ENCODE measurements at regions not wholly inside any gene's neighbourhood (a gene's known extent, or its start where the extent isn't known, plus 50 kb on each side); places are given as distances from the start of the nearest gene placed in this dataset.
"Not testable (repeated sequence)": the region's sequence is repeated elsewhere in the genome, so short reads cannot be mapped to it uniquely, and the experiment has no call there.

DNA sequence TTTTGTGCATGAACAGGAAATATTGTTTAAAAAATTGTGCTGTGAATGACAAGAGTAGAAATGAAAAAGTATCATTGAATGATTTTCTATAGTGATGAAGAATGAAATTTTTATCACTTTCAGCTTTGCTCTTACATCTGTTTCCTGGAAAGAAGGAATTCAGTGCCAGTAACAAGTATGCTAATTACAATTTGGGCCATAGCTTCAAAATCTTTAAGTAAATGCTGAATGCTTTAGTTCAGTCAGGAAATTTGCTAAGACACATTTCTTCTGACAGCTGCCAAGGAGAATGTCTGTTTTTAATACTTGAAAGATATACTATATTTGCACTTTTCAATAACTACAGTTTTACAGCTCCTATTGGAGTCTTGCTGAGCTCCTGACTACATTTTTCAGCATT is 203.7 kb upstream of the RSPO3 start:
- no peak for DNase-seq

DNA sequence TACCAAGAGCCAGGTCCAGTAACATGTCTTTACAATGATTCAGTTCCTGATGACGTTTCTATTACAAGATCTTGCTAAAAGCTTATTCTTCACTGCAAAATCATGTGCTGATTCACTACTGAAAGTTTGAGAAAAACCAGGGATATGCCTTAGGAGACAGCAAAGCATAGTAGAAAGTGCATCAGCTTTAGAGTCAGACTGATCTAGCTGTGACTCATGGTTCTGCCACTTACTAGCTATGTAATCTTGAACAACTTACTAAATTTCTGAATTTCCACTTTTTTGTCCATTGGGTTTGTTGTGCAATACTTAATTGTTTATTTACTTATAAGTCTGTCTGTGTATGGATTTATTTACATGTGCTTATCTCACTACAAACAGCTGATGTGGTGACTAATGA is 198.5 kb upstream of the RSPO3 start:
- no peak for DNase-seq

DNA sequence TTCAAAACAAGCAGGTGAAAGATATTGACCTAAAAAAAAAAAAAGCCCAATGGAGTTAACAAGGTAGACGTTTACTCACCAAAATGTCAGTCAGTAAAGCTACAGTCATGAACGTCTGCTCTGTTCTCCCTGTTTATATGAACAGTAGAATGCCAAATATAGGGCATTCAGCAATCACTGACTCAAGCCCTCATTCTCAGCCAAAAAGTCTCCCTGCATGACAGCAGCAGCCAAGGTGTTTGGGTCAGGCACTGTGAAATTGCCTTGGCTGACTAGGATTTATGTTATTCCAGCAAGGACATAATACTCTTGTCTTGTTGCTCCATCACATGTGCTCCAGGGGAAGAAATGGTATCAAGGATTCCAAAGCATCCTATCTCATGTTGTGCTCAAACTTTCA is 194.7 kb upstream of the RSPO3 start:
- no peak for DNase-seq

DNA sequence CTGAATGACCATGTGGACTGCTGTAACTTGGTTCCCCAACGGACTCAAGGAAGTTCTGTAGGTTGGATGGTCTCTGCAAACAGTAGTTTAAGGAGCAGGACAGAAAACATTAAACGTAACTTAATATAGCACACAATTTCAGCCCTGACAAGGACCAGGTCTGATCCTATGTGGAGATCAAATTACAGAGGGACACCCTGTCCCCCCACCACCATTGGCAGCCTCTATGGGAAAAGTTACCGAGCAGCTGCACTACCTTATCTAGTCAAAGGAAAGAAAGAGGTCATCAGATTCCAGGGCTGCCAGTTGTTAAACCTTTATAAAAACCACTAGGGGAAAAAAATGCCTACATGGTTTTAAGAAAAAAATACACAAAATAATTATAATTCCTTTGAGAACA is 191.5 kb upstream of the RSPO3 start:
- no peak for DNase-seq

DNA sequence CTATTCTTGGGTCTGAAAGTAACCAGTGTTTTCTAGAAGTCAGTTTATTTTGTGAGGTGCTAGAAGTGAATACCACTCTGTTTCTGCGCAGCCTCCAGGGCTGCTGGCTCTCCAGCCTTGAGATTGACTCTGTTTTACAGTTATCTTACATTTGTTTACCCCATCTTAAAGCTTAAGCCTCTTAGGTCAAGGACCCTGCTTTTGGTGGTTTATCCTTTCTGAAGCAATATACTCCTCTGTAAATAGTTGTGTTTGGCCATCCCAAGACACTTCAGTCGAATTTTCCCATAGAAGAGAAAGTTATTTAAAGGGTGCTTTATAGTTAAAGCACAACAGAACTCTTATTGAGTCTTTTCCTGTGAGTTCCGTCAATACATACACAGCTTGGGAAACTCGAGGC is 190.6 kb upstream of the RSPO3 start:
- no peak for DNase-seq

DNA sequence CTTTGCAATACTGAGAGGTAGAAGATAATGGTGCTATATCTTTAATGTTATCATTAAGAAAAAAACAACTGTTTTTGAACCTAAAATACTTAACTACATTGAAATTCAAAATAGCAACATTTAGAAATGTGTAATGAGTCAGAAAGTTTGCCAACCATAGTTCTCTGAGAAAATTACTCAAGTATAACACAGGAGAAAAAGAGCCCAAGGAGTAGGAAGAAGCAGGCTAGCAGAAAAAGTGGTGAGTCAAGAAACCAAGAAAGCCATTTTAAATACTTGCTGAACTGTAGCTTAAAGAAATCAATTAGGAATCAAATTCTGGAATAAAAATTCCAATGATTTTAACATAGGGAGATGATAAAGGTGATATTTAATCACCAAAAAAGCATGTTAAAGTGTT is 181.0 kb upstream of the RSPO3 start:
- no peak for DNase-seq

DNA sequence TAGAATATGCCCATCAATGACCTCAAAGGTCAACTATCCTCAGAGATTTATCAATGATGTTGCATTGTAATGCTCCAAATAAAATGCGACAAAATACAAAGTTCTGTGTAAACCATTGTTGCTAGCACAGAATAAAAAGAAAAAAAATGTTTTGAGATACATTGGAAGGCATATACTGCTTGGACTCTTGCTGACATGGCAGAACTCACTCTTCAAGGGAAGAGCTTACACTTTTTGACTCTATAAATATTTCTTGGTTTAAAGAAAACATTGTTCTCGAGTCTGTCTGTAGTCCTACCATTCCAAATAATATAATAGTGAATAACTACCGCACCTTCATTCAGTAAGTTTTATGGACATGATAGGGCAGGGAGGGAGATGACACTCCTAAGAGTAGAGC is 178.7 kb upstream of the RSPO3 start:
- no peak for DNase-seq

DNA sequence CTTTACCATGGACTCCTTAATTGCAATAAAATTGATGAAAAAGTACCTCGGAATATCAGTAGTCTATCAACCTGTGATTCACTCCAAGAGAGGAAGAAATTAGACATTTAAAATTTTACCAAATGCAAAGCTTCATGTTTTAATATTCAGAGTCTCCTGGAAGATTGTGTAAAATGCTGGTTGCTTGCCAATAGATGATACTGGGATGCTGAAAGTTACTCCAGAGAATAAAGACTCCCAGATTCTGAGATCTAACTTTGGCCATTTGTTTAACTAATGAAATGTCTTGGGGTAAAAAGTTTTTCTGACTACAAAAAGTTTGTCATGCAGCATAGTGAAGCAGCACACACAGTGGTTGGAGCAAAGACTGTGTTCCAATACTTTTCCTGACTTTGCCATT is 176.7 kb upstream of the RSPO3 start:
- DNase-seq = no peak

DNA sequence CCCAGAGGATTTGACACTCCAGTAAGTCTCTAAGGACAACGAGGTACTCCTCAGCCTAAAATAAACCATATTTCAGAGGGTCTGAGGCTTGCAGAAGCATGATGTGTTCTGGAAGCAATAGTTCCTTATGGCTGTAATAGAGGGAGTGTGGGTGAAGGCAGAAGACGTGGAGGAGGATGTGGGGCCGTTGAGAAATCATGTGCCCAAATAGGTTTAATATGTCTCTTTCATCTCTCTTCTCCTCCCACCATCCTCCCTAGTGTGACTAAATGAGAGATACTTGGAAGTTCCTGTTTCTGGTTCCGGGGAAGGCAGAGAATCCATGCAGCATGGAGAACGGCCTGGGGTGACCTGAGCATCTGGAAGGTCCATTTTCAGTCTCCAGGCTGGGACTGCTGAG is 174.0 kb upstream of the RSPO3 start:
- DNase-seq = no peak

DNA sequence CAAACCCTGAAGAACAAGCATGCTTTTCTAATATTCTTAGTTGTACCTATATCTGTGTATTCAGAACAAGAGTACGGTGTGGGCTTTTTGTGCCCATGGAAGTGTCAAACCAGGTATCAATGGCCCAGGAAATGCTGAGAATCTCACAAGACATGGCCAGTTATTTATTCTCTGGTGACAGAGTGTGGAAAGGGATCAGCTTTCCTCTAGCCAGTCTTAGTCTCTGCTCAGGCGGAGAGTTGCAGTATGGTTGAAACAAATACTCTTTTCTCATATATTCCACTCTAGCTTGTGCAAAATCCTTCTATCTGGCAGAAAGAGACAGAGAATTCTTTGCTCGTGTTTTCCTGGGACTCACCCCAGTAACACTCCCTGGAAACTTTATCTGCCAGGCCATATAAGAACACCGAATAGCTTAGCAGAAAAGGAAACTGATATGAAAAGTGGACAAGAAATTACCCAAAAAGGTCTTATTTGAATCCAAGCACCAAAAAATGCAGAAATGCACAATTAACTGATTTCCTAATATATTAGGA is 173.3 kb upstream of the RSPO3 start:
- no peak for DNase-seq

DNA sequence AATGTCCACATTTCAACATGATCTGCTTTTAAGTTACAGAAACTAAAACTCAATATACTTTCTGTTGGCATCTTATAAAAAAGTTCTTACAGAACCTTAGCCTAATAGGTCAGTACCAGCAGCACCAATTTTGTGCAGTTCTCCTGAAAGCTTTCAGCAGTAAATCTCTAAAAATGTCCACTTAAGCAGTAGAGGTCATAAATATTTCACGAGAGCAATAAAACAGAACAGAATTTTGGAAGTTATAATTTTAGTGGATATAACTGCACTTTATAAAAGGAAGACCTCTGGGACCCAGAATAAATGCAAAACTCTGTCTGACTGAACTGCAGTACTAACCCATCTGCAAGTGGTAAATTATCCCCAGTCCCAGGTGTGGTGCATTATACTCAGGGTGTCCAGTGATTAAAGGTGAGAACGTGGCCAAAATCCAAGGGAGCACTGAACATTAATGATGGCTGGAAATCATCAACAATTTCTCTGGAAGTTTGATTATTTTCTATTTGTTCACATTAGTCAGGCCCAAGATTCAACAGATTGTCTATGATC is 172.6 kb upstream of the RSPO3 start:
- DNase-seq = no peak

DNA sequence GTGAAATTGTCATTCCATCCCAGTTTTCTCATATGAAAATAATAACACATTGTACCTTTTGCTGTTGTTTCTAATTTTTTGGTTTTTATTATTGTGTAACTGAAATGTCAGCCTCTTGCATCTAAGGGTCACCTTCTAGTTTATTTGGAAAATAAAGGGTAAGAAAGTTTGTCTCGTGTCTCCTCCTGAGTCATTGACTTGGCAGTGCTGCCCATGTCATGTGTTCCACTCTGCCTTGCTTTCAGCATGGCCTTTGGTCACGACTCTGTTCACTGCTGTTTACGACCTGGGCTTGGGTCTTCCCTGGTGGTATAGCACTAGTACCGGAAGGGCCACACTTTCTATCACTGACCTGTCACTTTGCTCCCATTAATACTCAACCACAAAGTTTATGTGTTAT is 171.4 kb upstream of the RSPO3 start:
- DNase-seq = no peak

DNA sequence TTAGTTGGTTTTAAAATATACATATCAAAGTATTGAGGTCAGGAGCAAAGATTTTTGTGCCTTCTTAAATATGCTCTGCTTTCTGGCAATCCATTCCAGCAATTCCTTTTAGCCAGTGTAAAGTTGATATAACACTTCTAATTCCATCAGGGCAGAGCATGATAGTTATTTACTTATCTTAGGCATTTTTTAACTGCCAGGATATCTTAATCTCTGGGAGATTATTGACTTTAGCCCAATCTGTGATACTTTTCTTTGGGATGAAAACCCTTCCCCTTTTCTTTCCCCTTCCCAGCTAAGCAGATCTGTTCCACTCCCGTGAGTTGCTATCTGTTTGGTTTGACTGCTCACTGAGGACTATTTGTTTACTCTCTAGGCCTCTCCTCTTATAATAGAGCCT is 168.7 kb upstream of the RSPO3 start:
- no peak for DNase-seq

DNA sequence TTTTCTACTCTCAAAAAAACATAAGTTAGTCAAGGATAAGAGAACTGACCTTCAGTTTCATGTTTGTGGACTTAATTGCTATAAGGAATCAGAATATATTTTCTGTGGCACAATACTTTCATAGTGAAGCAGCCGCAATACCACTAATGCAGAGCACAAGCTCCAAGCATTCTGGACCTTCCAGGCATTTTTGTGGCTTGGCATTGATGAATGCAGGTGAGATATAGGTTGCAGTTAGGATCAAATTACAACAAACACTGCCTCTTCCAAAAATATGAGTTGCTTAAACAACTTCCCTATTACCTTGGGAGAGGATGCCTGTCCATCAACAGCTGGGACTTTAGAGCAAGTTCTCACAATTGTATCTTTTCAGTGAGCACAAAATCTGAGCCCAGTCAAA is 162.8 kb upstream of the RSPO3 start:
- no peak for DNase-seq

DNA sequence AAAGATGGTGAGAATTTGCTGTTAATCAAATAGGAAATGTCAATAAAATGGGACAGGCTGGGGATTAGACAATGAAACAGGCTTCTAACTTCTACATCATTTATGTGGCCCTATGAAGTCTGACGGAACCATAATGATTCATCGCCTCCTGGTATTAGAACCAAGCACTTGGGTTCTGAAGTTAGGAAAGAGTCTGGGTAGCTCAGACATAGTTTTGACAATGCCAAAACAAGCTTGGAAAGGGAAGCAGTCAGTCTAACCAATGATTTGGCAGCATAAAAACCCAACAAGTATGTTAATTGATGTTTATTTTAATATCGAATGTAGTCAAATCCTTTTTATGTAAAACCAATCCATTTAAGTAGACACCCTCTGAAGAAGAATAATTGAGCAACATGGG is 160.8 kb upstream of the RSPO3 start:
- DNase-seq = no peak

DNA sequence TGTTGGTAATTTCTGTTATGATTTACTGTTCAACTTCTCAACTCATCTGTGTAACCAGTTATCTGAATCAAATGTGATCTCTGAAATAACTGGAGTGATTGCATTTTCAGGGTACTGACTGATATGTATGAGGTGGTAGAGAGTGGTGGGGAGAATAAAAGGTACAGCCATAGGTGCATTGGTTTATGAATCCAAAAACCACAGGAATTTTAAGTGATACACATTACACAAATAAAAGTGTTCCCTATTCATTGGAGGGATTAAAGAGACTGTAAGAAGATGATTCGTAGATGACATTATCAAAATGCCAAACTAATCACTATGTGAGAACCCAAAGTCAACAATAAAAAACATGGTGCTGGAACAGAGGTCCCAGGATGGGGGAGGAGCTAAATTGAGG is 158.7 kb upstream of the RSPO3 start:
- DNase-seq = no peak

DNA sequence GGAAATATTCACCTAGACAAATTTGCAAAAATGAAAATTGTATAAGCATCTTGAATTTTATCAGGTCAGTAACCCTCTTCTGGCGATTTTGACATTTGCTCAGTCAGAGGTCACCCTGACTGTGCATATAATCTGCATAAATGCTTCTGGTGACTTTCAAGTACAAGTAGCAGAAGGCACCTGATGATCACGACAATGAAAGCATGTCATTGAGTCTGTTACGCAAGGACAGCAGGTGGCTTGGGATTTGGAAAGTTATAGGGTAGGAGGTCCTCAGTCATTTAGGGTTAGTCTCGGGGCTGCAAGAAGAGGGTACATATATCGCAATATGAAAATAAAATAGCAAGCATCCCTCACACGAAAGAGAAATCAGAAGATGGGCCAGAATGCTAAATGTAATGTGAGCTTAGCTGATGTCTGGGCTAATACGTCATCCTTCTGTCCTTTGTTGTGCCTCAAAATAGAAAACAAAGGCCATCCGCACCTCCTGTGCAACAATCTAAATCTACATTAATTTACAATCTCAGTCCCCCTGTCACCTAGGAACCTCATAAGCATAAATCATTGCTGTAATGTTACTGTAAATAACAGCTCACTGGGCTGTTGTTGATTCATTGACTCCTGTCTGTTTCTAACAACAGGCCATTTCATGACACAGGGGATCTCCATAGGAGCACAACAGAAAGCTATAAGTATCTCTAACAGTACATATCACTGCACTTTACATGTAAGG is 155.2 kb upstream of the RSPO3 start:
- no peak for DNase-seq

DNA sequence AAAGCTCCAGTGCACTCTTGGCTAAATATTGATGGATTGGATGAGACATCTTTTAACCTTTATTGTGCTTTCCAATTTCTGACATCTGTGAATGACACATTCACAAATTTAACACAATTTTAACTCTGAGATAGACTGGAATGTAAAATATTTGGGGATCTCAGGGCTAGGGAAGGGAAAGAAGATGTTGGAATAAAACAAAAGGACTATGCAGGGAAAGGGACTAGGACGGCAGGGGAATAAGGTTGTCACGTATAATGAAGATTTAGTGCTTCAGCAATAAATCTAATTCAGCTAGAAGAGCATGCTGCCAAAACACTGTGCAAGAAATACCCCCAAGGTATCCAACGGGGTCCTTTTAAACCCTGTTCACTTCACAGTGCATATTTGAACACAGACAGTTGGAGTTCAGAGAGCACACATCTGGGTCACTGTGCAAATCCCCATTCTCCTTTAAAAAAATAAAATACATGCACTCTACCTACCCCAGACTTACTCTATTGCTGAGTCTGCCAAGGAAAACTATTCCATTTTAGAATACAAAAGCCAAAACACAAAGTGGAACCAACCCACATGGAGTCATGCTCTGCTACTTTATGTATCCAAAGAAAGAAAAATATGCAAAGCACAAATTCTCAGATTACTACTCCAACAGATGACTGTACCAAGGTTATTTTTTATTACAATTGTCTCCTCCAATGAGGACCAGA is 151.0 kb upstream of the RSPO3 start:
- DNase-seq = no peak

DNA sequence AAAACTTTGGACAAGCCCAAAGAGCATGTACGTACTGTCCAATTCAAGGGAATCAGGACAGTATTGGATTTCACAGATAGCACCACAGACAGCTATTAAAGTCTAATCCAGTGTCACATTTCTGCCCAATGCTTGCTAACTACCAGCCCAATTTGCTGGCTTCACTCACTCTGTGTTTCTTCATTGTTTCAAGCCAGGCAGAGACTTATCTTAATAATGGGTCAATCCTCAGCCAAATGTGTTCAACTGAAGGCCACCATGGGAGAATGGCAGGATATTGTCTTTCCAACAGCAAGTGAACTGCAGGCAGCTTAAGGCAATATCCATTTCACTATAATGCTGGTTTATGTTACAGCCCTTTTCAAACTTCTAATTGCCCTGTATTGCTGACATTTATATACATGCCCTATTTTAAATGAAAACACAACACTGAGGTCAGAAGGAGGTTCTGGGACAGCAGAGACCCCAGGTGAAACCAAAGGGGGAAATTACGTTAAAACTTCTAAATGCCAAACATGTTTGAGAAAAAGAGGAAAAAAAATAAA is 142.1 kb upstream of the RSPO3 start:
- no peak for DNase-seq

DNA sequence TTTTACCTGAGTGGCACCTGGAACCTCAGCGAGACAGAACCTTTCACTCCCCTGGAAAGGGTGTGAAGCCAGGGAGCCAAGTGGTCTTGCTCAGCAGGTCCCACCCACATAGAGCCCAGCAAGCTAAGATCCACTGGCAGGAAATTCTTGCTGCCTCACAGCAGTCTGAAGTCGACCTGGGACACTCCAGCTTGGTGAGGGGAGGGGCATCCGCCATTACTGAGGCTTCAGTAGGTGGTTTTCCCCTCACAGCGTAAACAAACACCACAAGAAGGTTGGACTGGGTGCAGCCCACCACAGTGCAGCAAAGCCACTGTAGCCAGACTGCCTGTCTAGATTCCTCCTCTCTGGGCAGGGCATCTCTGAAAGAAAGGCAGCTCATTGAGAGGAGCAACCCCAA is 134.7 kb upstream of the RSPO3 start:
- no peak for DNase-seq

DNA sequence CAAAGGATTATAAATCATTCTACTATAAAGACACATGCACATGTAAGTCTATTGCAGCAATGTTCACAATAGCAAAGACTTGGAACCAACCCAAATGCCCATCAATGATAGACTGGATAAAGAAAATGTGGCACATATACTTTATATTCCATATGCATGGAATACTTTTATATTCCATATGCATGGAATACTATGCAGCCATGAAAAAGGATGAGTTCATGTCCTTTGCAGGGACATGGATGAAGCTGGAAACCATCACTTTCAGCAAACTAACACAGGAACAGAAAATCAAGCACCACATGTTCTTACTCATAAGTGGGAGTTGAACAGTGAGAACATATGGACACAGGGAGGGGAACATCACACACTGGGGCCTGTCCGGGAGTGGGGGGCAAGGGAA is 130.3 kb upstream of the RSPO3 start:
- not testable (repeated sequence) for DNase-seq

DNA sequence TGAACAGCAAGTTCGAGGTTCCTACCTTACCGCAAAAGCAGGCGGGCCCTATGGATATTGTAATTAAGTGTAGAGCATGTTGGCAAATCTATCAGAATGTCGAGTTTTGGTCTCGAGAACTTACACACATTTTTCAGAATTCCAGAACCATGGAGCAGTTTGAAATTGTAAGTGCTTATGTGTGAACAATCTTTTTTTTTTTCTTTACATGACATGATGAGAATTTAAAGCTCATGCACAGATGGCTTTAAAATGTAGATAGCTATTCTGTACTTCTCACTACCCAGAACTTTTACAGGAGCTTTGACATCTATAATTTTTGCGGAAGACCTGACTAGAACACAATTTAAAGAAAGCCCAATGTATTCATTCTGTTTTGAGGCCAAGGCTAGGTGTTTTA is 117.8 kb upstream of the RSPO3 start:
- DNase-seq = no peak

DNA sequence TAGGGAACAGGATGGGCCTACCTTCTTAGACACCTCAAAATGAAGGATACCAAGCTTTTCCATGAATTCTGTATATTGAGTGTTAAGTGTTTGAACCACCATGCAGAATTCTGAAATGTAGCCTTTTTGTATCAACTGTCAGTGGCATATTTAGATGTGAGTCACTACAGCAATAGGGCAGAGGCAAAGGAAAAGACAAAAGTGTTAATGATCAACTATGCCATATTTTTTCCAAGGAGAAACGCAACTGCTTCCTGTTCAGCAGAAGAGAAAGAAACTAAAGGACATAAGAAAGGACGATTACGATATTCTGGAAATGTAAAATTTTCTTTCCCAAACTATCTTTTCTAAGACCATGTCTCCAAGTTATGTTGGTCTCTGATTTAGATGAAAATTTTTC is 104.6 kb upstream of the RSPO3 start:
- DNase-seq = no peak

DNA sequence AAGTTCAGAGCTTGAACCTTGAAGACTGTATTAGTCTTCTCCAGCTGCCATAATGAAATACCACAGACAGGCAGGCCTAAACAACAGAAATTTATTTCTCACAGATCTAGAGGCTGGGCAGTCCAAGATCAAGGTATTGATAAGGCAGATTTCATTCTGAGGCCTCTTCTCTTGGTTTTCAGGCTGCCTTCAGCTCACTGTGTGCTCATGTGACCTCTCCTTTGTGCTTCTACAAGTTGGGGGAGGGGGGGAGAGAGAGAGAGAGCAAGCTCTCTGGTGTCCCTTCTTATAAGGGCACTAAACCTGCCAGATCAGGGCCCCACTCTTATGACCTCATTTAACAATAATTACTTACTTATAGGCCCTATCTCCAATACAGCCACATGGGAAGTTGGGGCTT is 102.6 kb upstream of the RSPO3 start:
- no peak for DNase-seq
